ENCODE measurements at regions not wholly inside any gene's neighbourhood (a gene's known extent, or its start where the extent isn't known, plus 50 kb on each side); places are given as distances from the start of the nearest gene placed in this dataset.

DNA sequence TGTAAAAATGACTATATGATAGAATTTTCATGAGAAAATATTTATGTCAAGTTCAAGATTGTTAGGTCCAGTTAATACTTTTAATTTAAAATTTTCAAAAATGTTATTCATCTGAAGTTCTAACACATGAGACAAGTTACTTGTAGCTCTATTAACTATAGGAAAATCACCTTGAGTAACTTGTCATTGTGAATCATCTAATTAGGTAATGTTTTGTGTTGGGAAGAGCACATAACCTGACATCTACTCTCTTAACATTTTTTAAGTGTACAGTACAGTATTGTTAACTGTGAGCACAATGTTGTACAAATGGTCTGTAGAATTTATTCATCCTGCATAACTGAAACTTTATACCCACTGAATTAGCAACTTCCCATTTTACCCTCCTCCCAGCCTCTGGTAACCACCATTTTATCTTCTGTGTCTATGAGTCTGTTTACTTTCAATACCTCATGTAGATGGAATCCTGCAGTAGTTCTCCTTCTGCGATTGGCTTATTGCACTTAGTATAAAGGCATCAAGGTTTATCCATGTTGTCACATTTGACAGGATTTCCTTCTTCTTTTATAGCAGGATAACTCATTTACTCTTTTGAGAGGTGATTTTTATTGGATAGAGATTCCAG lies 54.6 kb downstream of the ARL4A start:
- DNase-seq: no peak

DNA sequence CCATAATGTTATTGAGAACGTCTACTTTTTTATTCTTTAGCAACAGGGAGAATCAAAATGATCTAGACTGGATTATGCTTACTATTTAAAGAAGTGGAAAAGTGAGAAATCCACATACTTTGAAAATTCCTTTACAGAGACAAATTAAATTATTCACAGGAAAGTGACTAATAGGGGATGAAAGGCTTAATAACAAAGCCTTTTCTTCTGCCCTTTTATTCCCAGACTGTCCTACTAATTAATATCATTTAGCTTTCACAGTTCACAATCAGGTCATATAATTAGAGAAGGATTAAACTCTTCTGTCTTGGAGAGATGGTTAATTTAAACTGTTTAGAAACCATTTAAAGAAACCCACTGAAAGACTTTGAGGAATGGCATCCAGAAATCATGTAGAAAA lies 58.8 kb downstream of the ARL4A start:
- no peak for DNase-seq

DNA sequence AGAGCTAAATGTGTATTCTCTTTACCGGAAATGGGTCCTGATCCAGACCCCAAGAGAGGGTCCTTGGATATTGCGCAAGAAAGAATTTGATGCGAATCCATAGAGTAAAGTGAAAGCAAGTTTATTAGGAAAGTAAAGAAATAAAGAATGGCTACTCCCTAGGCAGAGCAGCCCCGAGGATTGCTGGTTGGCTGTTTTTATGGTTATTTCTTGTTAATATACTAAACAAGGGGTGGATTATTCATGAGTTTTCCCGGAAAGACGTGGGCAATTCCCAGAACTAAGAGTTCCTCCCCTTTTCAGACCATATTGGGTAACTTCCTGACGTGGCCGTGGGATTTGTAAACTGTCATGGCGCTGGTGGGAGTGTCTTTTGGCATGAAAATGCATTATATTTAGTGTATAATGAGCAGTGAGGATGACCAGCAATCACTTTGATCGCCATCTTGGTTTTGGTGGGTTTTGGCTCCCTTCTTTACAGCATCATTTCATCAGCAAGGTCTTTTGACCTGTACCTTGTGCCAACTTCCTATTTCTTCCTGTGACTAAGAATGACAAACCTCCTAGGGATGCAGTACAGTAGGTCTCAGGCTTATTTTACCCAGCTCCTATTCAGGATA lies 60.4 kb downstream of the ARL4A start:
- no peak for DNase-seq

DNA sequence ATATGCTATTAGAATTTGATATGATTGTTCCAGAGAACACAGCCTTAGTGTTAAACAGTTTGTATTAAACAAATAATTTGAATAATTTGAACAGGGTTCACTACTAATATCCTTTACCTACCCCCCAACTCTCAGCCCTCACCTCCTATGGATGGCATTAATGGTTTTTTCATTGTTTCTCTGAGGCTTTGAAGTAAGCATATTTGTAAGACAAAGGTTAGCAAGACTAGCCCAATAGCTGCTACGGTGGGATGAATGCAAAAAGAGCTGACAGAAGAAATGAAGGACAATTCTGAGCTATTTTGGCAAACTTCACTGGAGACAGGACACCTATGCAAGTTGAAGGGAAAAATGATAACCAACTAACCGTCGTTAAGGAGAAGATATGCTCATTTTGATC lies 61.6 kb downstream of the ARL4A start:
- DNase-seq: no peak

DNA sequence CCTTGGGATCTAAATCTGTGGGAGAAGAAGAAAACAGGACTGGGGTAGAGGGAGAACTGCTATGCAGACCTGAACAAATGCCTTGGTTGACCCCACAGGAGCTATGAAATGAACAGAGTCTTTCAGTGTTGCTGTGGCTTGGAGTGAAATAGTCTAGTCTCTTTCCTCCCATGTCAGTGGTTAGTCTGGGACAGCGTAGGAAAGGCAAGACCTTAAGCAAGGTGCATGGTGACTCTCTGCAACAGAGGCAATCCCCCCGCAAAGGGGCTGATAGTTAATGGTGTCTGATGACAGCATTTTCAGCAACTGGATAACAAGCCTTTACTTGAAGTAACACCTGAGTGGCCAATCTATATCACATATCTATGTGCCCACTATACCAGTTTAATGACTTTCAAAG lies 62.3 kb downstream of the ARL4A start:
- no peak for DNase-seq

DNA sequence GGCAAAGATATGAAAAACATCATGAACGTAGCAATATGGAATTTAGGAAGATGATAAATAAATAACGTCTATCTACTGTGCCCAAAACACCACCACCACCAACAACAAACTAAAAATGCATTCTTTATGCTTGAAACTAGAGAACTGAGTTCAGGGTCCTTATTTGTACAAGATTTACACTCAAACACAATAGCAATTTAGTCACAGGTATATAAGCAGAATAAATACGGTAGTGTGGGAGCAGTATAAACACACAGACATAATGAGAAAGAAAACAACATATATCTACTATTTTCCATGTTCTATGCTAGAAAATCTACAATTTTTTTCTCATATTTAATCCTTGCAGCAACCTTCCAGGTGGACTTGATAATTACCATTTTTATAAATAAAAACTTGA lies 64.3 kb downstream of the ARL4A start:
- DNase-seq: no peak

- no peak for DNase-seq
These were observed 66.7 kb downstream of the ARL4A start for GRCh38 chr7:12754179-12754578.

DNA sequence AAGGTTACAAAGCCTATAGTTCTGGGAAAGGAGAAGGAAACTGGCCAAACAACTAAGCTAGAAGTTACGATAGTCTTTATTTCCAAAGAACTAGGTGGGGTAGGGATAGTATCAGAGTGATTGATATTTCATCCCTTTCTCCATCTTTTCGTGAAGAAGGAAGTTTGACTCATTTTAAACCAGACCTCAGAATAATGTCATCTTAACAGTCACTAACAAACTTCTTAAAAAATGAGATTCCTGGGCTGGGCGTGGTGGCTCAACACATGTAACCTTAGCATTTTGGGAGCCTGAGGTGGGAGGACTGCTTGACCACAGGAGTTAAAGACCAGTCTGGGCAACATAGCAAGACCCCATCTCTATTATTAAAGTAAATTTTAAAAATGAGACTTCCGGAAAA lies 69.4 kb downstream of the ARL4A start:
- DNase-seq: no peak

DNA sequence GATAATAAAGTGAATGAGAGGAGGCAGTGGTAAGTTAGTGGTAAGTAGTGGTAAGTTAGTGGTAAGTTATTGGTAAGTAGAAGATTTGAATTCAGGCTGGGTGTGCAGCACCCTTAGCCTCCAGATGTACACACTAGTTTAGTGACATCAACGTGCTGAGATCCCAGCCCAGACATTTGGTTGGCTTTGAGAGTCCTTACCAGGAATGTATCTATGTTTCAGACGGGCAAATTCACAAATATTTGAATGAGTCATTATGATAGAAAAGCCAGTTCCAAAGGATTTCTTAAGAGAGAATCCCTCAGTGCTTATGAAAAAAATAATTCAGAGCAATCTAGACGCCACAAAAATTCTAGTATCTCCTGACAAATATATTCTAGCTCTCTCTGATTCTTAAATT lies 70.0 kb downstream of the ARL4A start:
- no peak for DNase-seq

DNA sequence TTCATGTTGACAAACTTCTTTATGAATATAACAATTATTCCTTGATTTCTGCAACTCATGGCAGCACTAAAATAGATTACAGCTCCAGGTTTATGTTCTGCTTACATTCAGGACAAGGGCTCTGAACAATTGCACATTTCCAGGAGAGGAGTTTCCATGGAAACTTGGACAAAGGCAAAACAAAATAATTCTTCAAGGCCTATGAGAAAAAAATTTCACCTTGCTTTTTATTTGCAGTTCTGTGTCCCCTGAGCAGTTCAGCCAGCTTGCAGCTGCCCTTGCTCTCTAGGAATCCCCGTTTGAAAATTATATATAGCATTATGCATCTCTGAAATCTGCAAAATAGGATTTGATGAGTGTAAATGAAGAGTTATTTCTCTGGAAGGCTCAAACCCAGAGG lies 71.7 kb downstream of the ARL4A start:
- DNase-seq: no peak

- no peak for DNase-seq
These were observed 73.7 kb downstream of the ARL4A start for GRCh38 chr7:12761111-12761510.

GRCh38 chr7:12761691-12762090 lies 74.3 kb downstream of the ARL4A start:
- no peak for DNase-seq

GRCh38 chr7:12764458-12764891 lies 77.0 kb downstream of the ARL4A start:
- DNase-seq: peak; percentile 23

DNA sequence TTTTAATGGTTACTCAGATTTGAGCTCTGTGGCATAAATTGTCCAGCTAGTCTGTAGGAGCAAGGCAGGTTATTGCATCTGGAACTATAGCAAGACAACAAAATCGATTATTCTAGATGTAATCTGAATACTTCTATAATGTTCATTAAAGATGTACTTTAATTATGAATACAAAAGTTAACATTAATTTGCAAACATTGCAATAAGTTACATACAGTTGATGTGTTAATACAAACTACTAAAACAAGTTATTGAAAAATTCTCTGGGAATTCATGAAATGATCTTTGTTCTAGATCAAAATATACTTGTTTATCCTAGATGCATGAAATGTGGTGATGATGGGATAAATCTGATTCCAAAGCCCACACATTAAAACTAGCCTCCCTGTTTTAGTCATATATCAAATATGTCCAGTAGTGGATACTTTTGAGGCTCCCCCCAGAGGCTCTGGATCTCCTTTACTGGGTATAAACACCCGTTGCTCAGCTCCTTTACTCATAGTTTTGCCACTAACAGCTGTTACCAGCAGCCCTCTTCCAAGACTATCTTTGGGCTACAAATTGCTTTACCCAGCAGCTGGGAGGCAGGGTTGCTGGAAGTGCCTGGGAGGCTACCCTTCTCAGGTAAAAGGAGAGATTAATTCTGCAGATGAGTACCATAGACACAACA lies 78.1 kb downstream of the ARL4A start:
- no peak for DNase-seq

DNA sequence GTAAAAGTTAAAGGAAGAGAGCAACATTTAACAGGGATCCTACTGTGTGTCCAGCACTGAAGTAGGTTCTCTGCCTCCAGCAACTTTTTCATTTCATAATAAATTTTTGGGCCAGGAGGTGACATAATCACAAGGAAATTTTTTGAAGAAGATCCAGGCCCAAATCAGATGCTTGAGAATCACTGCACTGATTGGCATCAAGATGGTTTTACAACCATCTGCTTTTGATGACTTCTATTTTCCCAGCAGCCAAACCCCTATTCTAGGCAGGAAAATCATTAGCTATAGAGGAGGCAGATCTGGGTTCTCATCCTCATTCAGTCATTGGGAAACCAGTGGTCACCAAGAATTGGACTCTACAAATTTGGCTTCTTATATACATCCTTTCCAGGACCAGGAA lies 79.0 kb downstream of the ARL4A start:
- no peak for DNase-seq

DNA sequence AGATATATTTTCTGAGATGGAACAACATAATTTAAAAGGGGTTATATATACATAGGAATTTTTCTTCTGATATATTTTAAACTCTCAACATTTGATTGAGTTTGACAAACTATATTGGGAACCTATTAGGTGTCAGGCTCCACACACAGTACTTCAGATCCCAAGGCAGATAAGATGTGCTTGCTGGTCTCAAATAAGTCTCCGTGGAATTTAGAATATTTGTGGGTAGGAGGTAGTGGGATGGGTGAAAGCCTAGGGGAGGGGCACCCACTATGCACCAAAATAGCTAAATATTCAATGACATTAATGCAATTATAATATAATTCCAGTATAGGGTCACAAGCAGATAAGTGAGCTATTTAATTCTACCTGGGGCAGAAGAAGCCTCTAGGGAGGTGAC lies 81.5 kb downstream of the ARL4A start:
- DNase-seq: no peak

- no peak for DNase-seq
These were observed 82.0 kb downstream of the ARL4A start for GRCh38 chr7:12769444-12769843.

- no peak for DNase-seq
These were observed 83.0 kb downstream of the ARL4A start for GRCh38 chr7:12770227-12770975.

DNA sequence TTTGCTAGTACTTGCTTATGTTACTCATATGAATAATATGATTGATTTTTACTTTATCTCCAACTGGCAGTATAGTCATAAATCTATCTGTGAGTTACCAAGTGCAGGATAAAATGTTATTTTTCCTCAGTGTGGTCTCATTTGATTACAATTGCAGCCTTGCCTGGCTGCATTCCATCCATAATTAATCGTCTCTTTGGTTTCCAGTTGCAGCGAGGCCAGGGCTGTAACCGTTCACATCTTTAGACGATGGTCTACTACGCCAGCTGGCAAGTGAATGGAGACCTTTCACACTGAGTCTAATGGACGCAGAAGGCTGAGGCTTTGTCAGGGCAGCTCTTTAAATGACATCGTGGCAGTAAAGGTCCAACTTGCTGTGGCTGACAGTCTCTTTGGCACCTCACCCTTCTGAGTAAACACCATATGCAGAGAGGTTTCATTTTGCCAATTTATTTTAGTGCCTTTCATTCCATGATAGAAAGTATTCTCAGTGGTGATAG lies 84.0 kb downstream of the ARL4A start:
- peak; percentile 17 for DNase-seq

DNA sequence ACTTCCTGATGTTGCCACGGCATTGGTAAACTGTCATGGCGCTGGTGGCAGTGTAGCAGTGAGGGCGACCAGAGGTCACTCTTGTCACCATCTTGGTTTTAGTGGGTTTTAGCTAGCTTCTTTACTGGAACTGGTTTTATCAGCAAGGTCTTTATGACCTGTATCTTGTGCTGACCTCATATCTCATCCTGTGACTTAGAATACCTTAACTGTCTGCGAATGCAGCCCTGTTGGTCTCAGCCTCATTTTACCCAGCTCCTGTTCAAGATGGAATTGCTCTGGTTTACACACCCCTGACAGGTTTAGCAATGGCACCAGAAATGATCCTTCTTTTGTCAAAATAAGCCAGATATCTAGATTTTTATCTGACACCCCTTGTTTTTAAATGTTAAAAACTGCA lies 85.3 kb downstream of the ARL4A start:
- DNase-seq: no peak

DNA sequence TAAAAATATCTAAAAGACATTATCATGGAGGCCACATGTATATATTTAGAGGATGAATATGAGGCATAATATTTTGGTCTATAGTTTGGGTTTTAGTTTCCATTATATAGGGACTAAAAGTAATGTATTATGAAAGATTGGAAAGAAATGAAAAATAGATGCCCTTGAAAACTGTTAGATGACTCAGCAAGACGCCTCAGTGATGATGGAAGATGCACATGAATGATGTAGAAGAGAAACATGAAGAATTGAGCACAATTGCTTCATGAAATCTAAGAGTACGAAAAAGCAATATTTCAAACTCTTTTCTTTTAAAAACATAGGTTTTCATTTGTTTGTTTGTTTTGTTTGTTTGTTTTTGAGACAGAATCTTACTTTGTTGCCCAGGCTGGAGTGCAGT lies 89.8 kb downstream of the ARL4A start:
- DNase-seq: no peak

GRCh38 chr7:12779947-12780346 lies 92.5 kb downstream of the ARL4A start:
- DNase-seq: no peak

- DNase-seq: no peak
These were observed 96.1 kb downstream of the ARL4A start for GRCh38 chr7:12783421-12784095.

Measured in midbrain (tissue), 1 donor.